ENCODE measurements at regions not wholly inside any gene's neighbourhood (a gene's known extent, or its start where the extent isn't known, plus 50 kb on each side); places are given as distances from the start of the nearest gene placed in this dataset.

- no peak for DNase-seq
These were observed 141.0 kb downstream of the PTPN11 start for GRCh38 chr12:112559784-112560183.

GRCh38 chr12:112564160-112564784, 145.5 kb downstream of the PTPN11 start:
- no peak for DNase-seq

- no peak for DNase-seq
These were observed 149.9 kb downstream of the PTPN11 start for GRCh38 chr12:112568641-112569040.

GRCh38 chr12:112570096-112570495, 151.3 kb downstream of the PTPN11 start:
- no peak for DNase-seq

GRCh38 chr12:112573141-112573540, 154.4 kb downstream of the PTPN11 start:
- no peak for DNase-seq

GRCh38 chr12:112574896-112575558, 156.3 kb downstream of the PTPN11 start:
- DNase-seq, result no peak

GRCh38 chr12:112575559-112576067, 156.9 kb downstream of the PTPN11 start:
- no peak for DNase-seq

- DNase-seq, result no peak
These were observed 159.0 kb downstream of the PTPN11 start for GRCh38 chr12:112577473-112578329.

- DNase-seq, result no peak
These were observed 165.5 kb downstream of the PTPN11 start for GRCh38 chr12:112584266-112584722.

- DNase-seq, result no peak
These were observed 167.5 kb downstream of the PTPN11 start for GRCh38 chr12:112586148-112586783.

GRCh38 chr12:112589275-112589674, 170.5 kb downstream of the PTPN11 start:
- no peak for DNase-seq

GRCh38 chr12:112590281-112590680, 171.5 kb downstream of the PTPN11 start:
- DNase-seq, result no peak

GRCh38 chr12:112591488-112591887, 172.7 kb downstream of the PTPN11 start:
- no peak for DNase-seq

- no peak for DNase-seq
These were observed 176.7 kb downstream of the PTPN11 start for GRCh38 chr12:112595410-112595809.

- no peak for DNase-seq
These were observed 179.2 kb downstream of the PTPN11 start for GRCh38 chr12:112597986-112598385.

- no peak for DNase-seq
These were observed 179.9 kb downstream of the PTPN11 start for GRCh38 chr12:112598626-112599025.

- DNase-seq, result no peak
These were observed 181.1 kb downstream of the PTPN11 start for GRCh38 chr12:112599871-112600270.

- DNase-seq, result no peak
These were observed 183.4 kb downstream of the PTPN11 start for GRCh38 chr12:112602150-112602549.

GRCh38 chr12:112606611-112607365, 184.8 kb upstream of the RPH3A start:
- no peak for DNase-seq

- no peak for DNase-seq
These were observed 184.1 kb upstream of the RPH3A start for GRCh38 chr12:112607427-112607826.

GRCh38 chr12:112611908-112612307, 179.6 kb upstream of the RPH3A start:
- no peak for DNase-seq

- no peak for DNase-seq
These were observed 176.4 kb upstream of the RPH3A start for GRCh38 chr12:112615196-112615595.

All from stimulated activated CD4-positive, alpha-beta T cell treated with anti-CD3 and anti-CD28 coated beads, Interleukin-2, amount 100 ng/mL, for 48 hours (primary cell).